ENCODE measurements at regions not wholly inside any gene's neighbourhood (a gene's known extent, or its start where the extent isn't known, plus 50 kb on each side); places are given as distances from the start of the nearest gene placed in this dataset.

DNA sequence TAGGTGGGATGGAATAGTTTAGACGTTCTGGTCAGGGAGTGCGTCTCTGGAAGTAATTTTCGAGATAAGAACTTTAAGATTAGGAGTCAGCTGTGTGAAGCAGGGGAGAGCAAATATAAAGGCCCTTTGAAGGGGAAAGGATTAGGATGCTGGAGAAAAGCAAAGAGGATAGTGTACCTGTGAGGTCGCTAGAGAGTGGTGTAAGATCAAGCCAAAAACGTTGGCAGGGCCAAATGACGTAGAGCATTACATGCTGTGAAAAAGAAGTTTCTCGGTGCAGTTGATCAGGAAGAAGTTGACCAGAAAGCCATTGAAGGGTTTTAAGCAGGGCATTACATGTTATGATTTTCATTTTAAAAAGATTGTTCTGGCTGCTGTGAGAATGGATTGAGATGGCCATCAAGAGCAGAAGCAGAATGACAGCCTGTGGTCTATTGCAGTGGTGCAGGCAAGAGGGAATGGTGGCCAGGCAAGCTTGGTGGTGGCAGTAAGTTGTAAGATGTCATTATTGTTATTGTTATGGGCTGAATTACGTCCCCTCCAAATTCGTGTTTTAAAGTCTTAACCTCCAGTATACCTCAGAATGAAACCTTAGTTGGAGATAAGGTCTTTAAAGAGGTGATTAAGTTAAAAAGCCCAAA lies 113.6 kb upstream of the KIF26B start:
- Histone ChIP-seq H3K4me1 (ENCODE audit: control insufficient read depth in 2 of 3, insufficient read depth in 2 of 3, low read depth in 1 of 3, low read length in 3 of 3) (peaks cover 0 to 3% (median 2%) of the 10 kb centered on the region in 3 donors), H3K4me3 (ENCODE audit: low read length in 3 of 3) (no peak overlapping the region), H3K27ac (ENCODE audit: low read depth in 2 of 2, low read length in 2 of 2) (no peak overlapping the region), H3K27me3 (ENCODE audit: control insufficient read depth, insufficient read depth, low read length) (no peaks in the 10 kb centered on the region), H3K36me3 (ENCODE audit: control insufficient read depth in 2 of 3, insufficient read depth in 3 of 3, low read length in 3 of 3) (no peaks in the 10 kb centered on the region), H3K9ac (ENCODE audit: low read length in 3 of 3) (no peak overlapping the region), H3K9me3 (ENCODE audit: control insufficient read depth in 2 of 3, insufficient read depth in 1 of 3, low read length in 3 of 3) (no peaks in the 10 kb centered on the region)
- intact Hi-C loops (cut with DNase I): loop anchor here (10.0 kb wide), 1 partner anchor 436 kb away; no protein-coding TSS in a partner anchor
- FAIRE-seq (no peak), DNase-seq (no peak)
- TF ChIP-seq, protein P1, sequence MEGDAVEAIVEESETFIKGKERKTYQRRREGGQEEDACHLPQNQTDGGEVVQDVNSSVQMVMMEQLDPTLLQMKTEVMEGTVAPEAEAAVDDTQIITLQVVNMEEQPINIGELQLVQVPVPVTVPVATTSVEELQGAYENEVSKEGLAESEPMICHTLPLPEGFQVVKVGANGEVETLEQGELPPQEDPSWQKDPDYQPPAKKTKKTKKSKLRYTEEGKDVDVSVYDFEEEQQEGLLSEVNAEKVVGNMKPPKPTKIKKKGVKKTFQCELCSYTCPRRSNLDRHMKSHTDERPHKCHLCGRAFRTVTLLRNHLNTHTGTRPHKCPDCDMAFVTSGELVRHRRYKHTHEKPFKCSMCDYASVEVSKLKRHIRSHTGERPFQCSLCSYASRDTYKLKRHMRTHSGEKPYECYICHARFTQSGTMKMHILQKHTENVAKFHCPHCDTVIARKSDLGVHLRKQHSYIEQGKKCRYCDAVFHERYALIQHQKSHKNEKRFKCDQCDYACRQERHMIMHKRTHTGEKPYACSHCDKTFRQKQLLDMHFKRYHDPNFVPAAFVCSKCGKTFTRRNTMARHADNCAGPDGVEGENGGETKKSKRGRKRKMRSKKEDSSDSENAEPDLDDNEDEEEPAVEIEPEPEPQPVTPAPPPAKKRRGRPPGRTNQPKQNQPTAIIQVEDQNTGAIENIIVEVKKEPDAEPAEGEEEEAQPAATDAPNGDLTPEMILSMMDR (IDR thresholded peaks at IDR 0.05; ENCODE audit: borderline replicate concordance, extremely low read depth, insufficient read depth): no peak

DNA sequence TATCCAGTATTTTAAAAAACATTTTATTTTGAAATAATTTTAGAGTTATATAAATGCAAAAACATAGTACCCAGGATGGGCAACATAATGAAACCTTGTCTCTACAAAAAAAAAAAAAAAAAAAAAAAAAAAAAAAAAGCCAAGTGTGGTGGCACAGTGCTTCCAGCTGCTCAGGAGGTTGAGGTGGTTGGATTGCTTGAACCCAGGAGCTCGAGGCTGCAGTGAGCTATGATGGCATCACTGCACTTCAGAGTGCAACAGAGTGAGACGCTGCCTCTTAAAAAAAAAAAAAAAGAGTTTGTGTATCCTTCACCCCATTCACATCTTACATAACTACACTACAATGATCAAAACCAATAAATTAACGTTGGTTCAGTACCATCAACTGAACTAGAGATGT lies 115.6 kb upstream of the KIF26B start:
- DNase-seq (no peak), FAIRE-seq (no peak)
- Histone ChIP-seq H3K4me1 (ENCODE audit: control insufficient read depth in 2 of 3, insufficient read depth in 2 of 3, low read depth in 1 of 3, low read length in 3 of 3) (peaks cover 0 to 3% (median 0%) of the 10 kb centered on the region in 3 donors), H3K9ac (ENCODE audit: low read length in 3 of 3) (no peak overlapping the region), H3K9me3 (ENCODE audit: control insufficient read depth in 2 of 3, insufficient read depth in 1 of 3, low read length in 3 of 3) (no peaks in the 10 kb centered on the region), H3K27me3 (ENCODE audit: control insufficient read depth, insufficient read depth, low read length) (no peaks in the 10 kb centered on the region), H3K4me3 (ENCODE audit: low read length in 3 of 3) (no peak overlapping the region), H3K27ac (ENCODE audit: low read depth in 2 of 2, low read length in 2 of 2) (no peak overlapping the region), H3K36me3 (ENCODE audit: control insufficient read depth in 2 of 3, insufficient read depth in 3 of 3, low read length in 3 of 3) (no peaks in the 10 kb centered on the region)
- TF ChIP-seq, protein P1 (IDR thresholded peaks at IDR 0.05; ENCODE audit: borderline replicate concordance, extremely low read depth, insufficient read depth): no peak
- intact Hi-C loops (cut with DNase I): loop anchor here (10.0 kb wide), 1 partner anchor 234 kb away; no protein-coding TSS in a partner anchor

DNA sequence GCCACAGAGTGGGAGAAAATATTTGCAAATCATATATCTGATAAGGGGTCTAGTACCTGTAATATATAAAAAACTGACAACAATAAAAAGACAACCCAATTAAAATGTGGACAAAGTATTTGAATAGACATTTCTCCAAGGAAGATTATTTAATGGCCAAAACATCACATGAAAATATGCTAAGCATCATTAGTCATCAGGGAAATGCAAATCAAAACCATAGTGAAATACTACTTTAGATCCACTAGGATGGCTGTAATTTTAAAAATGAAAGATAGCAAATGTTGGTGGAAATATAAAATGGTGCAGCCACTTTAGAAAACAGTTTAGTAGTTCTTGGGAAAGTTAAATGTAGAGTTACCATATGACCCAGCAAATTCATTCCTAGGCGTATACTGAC lies 118.7 kb upstream of the KIF26B start:
- Histone ChIP-seq H3K27ac (ENCODE audit: low read depth in 2 of 2, low read length in 2 of 2) (no peak overlapping the region), H3K27me3 (ENCODE audit: control insufficient read depth, insufficient read depth, low read length) (no peaks in the 10 kb centered on the region), H3K9me3 (ENCODE audit: control insufficient read depth in 2 of 3, insufficient read depth in 1 of 3, low read length in 3 of 3) (no peaks in the 10 kb centered on the region), H3K4me3 (ENCODE audit: low read length in 3 of 3) (no peak overlapping the region), H3K36me3 (ENCODE audit: control insufficient read depth in 2 of 3, insufficient read depth in 3 of 3, low read length in 3 of 3) (no peaks in the 10 kb centered on the region), H3K9ac (ENCODE audit: low read length in 3 of 3) (no peak overlapping the region), H3K4me1 (ENCODE audit: control insufficient read depth in 2 of 3, insufficient read depth in 2 of 3, low read depth in 1 of 3, low read length in 3 of 3) (no peaks in the 10 kb centered on the region)
- intact Hi-C loops (cut with DNase I): loop anchor here (10.0 kb wide), 1 partner anchor 231 kb away; no protein-coding TSS in a partner anchor
- FAIRE-seq (no peak), DNase-seq (no peak)
- TF ChIP-seq, protein P1 (IDR thresholded peaks at IDR 0.05; ENCODE audit: borderline replicate concordance, extremely low read depth, insufficient read depth): no peak

All from kidney (tissue), 13 donors.